ENCODE measurements at regions not wholly inside any gene's neighbourhood (a gene's known extent, or its start where the extent isn't known, plus 50 kb on each side); places are given as distances from the start of the nearest gene placed in this dataset.
"Not testable (repeated sequence)": the region's sequence is repeated elsewhere in the genome, so short reads cannot be mapped to it uniquely, and the experiment has no call there.

DNA sequence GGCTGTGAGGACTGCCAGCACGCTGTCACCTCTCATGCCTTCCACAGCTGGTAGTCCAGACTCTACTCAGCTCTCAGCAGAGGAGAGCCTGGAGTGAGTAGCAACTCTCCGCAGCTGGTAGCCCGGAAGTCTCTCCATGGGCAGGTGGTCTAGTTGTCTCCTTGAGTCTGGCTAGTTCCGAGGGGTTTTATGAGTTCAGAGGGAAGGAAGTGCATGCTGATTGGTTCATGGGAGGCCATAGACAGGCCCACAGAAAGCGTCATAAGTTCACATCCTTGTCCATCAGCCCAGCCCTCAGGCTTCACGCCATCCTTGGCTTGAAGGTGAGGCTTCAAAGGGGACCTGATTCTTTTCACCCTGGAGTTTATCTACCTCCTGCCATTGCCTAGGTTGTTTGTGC, 2662.4 kb upstream of the PCDH20 start:
- DNase-seq (ENCODE audit: low spot score) = no peak

DNA sequence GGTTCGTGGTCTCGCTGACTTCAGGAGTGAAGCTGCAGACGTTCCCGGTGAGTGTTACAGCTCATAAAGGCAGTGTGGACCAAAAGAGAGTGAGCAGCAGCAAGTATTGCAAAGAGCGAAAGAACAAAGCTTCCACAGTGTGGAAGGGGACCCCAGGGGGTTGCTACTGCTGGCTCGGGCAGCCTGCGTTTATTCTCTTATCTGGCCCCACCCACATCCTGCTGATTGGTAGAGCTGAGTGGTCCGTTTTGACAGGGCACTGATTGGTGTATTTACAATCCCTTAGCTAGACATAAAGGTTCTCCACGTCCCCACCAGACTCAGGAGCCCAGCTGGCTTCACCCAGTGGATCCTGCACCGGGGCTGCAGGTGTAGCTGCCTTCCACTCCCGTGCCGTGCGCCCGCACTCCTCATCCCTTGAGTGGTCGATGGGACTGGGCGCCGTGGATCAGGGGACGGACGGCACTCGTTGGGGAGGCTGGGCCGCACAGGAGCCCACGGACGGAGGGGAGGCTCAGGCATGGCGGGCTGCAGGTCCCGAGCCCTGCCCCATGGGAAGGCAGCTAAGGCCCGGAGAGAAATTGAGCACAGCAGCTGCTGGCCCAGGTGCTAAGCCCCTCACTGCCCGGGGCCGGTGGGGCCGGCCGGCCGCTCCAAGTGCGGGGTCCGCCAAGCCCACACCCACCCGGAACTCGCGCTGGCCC, 2661.6 kb upstream of the PCDH20 start:
- not testable (repeated sequence) for DNase-seq (ENCODE audit: low spot score)

DNA sequence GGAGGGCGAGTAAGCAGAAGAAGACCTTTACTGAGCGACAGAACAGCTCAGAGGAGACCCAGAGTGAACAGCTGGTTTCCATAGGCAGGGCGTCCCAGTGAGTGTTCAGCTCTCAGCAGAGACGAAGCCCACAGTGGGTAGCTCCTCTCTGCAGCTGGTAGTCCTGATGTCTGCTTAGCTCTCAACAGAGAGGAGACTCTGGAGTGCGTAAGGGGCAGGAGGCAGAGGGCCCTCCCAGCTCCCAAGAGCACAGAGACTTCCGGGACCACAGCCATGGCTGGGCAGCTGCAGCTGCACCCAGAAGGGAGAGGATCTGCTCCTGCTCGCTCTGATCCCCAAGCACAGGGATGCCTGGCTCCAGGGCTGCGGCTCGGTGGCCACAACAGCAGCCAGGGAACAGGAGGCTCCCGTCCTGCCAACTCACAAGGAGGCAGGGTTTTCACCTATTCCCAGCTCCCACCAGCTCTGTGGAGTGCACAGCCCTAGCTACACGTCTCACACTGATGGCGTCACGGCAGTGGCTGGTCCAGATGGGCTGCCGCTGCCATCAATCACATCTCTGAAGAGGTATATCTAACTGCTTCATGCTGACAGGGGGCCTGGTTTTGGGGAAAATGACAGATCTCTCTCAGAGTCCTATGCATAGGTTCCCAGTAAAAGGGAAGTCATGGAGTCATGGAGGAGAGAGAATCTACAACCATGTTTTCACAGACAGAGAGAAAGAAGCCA, 2660.1 kb upstream of the PCDH20 start:
- DNase-seq (ENCODE audit: low spot score) = no peak

DNA sequence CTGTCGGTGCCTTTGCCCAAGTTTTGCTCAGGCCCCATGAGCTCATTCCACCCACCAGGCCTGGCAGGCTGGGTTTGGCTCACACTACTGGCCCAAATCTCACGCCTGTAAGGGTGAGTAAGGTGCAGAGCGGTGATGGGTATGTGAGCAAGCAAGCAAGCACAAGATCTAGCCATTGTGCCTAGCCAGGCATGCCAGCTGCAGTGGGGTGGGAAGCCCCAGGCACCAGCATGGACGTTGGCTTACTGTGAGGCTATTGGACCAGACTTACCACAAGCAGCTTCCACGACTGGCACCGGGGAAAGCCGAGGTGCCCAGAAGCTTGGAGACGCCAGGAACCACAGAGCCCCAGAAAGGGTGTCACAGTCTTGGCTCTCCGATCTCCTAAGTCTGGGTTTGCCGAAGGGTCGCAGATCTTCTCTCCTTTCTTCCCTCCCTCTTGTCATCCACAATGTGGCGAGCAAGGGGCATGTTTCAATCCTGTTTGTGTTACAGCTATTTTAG, 2659.4 kb upstream of the PCDH20 start:
- DNase-seq (ENCODE audit: low spot score) = no peak

DNA sequence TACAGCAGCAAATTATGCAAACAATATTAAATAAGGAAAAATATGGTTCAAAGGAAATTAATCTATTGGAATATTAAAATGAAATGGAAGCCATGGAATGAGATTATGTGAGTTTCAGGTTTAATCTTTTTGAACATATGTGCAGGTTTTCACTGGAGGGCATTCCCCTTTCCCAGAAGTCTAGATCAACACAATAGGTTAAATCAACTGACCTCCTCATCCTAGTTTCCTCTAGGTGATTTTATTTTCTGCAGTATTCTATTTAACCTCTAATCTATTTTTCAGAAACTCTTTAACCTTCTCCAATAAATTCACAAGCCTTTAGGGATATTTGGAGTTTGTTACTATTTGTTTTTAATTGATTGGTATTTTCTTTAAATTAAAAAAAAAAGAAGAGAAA, 2657.6 kb upstream of the PCDH20 start:
- no peak for DNase-seq (ENCODE audit: low spot score)

DNA sequence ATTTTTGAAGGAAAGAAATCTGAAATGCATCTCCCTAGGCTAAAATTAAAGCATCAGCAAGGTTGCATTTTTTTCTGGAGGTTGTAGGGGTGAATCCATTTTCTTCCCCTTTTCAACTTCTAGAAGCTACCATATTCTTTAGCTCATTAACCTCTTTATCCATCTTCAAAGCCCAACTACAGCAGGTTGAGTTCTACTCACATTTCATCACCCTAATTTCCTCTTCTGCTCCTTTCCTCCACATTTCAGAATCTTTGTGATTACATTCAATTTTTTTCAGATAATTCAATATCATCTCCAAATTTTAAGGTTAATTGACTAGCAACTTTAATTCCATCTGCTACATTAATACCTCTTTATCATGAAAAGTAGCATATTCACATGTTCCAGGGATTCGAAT, 2655.7 kb upstream of the PCDH20 start:
- no peak for DNase-seq (ENCODE audit: low spot score)

DNA sequence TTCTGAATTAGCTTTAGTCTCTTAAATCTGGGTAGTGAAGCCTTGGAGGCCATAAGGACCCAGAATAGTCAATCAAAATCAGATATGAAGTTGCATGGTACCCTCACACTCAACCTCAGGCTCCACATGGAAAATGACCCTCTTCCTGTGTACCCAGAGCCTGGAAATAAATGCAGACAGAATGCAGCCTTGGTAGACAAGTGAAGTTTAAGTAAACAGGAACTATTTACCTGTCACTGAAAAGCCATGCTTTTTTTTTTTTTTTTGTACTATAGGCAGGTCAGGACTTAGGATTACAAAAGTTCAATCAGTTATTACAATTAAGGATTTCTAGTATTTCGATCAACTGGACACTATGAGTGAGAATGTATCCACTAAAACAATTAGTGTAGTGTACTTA, 2654.2 kb upstream of the PCDH20 start:
- DNase-seq (ENCODE audit: low spot score) = no peak

DNA sequence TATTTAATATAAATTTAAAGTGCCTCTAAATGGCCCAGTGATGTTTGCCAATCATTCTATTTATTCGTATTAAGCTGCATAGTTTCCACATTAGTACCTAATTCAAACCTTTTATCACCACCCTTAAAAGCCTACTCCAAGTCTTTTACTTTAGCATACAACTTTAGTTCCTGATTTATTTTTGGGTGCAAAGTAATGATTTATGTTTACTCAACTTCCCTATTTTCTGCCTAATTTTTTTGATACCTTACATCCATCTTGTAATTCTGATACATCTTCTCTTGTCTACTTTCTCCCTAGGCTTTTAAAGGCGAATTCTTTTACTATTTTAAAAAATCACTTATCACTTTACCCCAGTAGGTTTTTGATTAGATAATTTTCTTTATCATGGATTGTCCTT, 2651.1 kb upstream of the PCDH20 start:
- DNase-seq (ENCODE audit: low spot score) = no peak

DNA sequence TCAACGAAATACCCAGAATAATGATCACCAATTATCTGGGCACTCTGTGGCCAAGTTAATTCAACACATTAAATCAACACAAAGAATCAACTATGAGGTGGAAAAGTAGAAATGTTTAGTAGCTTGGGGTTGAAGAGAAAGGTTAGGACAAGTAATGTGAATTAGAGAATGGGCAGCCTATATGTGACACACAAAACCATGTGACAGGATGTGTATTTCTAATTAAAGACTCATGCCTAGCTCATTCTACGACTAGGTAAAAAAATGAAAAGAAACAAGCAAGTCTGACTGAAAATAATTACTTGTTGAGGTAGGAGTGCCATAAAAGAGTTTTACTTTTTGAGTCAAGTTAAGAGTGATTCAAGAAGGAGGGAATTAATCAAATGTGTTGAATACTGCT, 2646.0 kb upstream of the PCDH20 start:
- DNase-seq (ENCODE audit: low spot score) = no peak

DNA sequence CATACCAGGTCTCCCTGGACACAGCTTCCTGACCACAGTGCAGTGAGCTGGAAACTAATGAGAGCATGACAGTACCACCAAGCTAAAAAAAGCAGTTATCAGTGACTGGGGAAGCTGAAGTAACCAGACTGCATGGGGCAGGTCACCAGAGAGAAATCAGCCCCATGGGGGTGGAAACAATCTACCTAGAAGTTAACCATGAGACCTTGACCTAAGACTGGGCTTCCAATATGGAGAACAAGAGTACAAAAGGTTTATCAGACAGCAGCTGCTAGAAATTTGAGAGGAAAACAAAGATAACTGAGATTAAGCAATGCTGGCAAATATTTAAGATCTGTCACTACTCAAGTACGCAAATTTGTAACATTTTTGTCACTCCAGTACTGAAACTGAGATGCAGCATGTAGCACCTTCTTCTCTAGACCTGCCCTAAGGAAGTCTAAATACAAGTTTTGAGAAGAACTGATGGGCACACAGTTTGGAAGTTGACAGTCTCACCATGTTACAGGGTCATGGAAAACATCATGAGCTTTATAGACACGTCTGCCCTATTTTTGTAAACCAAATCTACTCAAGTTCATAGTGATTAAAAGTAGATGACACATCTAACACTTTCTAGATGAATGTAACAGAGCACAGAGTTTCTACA, 2641.8 kb upstream of the PCDH20 start:
- DNase-seq (ENCODE audit: low spot score) = no peak

DNA sequence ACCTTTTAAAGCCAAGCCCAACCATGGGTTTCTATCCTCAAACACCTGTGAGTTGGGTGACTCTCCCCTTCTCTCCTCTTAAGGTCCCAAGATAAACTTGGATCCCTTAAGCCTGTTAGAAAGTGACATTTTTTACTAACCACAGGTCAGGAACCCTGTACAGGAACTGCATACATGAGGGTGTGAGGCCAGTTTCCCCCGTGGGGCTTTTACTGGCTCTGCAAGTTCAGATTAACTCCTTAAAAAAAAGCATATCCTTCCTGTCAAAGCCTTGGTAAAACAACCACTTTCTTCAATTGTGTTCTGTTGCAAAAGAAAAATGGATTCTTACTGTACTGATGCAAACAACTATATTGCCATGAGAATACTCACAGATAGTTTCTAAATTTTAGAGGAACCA, 2638.7 kb upstream of the PCDH20 start:
- no peak for DNase-seq (ENCODE audit: low spot score)

DNA sequence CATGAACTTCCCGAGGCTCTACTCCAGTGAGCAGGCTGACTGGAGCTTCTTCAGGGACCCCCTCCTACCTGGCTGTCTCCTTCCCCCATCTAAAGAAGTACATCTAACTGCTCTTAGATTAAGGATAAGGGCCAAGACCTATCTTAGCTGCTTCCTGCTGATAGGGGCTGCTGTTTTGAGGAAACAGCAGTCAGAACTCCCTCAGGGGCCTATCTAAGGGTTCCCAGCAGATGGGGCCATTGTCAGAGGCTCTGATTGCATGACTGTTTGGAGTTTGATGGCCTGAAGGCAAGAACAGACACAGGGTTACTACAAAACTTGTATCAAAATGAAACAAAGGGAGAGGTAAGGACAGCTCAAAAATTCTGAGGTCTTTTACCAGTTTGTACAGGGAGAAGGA, 2636.9 kb upstream of the PCDH20 start:
- DNase-seq (ENCODE audit: low spot score) = no peak

DNA sequence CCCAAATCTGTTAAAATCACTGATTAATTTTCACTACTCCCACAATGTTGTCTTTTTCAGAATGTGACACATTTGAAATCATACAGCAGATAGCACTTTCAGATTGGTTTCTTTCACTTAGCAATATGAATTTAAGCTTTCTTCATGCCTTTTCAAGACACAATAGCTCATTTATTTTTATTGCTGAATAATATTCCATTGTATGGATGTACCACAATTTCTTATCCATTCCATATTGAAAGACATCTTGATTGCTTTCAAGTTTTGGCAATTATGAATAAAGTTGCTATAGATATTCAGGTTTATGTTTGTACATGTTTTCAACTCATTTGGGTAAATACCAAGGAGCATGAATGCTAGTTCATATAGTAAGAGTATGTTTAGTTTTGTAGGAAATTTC, 2635.6 kb upstream of the PCDH20 start:
- DNase-seq (ENCODE audit: low spot score) = no peak

DNA sequence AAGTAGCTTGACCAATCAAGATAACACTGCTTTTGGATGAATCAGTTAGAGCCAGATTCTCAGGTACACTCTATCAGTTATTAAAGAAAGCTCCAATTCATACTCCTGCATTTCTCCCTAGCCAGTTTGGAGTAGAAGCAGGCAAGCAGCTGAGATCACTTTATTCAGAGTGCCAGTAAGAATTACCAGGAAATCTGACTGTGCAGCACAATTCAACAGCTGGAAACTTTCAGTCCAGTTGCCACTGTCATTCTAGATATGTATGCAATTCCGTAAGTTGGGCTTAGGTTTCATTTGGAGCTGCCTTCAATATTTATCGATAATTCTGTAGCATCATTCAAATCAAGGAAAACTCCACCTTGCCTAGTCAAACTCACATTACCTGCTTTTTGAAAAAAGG, 2625.6 kb upstream of the PCDH20 start:
- no peak for DNase-seq (ENCODE audit: low spot score)

DNA sequence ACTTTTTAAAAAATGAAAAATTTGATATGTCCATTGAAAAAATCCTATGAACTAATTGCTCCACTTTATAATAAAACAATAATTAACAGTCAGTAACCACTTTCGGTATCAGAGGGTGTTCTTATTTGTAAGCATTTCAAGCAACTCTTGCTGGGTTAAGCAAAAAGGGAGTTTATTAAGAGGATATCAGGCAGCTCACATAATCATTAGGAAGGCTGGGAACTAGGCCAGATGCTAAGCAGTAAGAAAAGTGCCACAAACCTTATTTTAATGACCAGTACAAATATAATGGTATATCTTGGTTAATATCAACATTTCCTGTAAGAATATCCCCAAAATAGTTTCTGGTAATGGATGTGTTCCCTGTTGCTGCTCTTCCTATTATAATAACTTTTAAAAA, 2618.3 kb upstream of the PCDH20 start:
- no peak for DNase-seq (ENCODE audit: low spot score)

DNA sequence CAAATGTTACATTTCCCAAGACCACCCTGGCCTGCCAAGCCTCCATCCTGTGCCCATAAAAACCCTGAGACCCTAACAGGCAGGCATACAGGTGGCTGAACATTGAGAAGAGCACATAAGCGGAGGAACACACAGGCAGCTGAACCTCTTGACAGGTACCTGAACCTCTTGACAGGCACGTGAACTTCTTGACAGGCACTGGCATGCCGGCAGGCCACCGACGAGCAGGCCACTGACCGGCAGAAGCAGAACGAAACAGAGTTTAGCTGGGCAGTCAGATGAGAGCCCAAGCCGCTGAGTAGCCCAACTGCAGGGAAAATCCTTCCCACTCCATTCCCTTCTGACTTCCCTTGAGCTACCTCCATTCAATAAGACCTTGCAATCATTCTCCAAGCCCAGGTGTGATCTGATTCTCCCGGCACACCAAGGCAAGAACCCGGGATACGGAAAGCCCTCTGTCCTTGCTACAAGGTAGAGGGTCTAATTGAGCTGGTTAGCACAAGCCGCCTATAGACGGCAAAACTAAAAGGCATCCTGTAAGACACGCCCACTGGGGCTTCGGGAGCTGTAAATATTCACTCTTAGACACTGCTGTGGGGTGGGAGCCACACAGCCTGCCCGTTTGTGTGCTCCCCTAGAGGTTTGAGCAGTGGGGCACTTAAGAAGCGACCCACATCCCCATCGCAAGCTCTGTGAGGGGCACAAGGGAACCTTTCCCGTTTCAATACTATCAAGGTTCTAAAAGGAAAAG, 2613.9 kb upstream of the PCDH20 start:
- no peak for DNase-seq (ENCODE audit: low spot score)

DNA sequence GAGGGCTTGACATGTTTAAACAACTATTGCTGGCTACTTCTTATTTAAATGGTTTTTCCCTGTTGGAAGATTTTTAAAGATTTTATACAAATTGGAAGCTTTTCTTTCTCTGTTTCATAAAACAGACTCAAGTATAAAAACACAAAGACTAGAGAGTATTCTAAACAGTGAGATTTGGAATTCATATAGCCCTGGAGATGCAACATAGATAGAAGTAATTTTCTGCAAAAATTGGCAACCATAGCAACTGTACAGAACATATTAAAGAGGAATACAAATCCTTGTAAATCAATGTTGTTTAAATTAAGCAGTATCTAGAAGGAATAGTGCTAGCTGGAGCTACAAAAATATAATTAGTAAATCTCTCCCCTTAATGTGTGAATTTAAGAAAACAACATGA, 2612.9 kb upstream of the PCDH20 start:
- no peak for DNase-seq (ENCODE audit: low spot score)

DNA sequence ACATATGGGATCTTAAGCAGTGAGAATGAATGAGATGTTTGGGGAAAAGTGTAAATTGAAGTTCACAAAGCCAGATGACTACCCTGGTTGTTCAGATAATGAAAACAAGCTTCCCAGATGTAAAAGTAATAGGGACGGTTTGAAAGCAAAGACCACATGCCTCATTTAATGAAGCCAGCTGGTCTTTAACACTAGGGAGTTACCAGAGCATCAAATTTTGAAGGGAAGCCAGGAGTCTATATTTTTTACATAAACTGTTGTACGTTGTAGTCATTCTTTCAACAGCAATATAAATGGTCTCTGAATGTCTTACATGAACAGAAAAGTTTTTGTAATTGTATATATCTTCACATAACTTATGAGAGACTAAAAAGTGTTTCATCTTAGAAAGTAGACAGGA, 2604.5 kb upstream of the PCDH20 start:
- no peak for DNase-seq (ENCODE audit: low spot score)

DNA sequence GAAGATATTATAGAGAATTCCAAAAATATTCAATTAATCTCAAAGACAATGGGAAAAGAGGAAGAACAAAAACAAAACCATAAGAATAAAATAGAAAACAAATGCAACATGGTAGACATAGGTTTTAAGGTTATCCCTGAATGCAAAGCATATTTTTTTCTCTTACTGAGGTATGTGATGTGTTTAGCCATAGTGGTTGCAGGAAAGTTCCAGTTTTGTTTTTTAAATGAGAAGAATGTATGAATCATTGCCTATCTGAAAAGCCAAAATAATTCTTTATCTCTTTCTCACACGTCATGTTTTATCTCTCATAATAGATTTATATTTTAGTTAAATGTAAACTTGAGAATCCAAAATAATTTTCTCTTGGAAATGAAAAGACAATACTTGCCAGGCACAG, 2591.7 kb upstream of the PCDH20 start:
- DNase-seq (ENCODE audit: low spot score) = no peak

DNA sequence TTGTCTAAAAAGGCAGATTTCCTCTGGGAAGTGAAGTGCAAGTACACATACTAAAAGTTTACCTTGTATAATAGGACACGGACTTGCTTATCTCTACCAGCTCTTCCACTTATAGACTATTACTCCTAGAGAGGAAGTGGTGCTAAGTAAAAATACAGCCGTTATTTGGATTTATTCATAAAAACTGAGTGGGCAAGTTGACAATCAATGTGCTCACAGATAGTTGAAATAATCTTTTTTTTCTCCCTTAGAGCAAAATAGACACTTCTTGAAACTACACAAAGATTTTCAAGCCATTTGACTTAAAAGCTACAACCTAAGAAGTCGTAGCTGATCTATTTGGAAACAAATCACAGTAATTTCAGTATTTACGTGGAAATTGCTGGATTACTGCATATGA, 2584.7 kb upstream of the PCDH20 start:
- DNase-seq (ENCODE audit: low spot score) = no peak

DNA sequence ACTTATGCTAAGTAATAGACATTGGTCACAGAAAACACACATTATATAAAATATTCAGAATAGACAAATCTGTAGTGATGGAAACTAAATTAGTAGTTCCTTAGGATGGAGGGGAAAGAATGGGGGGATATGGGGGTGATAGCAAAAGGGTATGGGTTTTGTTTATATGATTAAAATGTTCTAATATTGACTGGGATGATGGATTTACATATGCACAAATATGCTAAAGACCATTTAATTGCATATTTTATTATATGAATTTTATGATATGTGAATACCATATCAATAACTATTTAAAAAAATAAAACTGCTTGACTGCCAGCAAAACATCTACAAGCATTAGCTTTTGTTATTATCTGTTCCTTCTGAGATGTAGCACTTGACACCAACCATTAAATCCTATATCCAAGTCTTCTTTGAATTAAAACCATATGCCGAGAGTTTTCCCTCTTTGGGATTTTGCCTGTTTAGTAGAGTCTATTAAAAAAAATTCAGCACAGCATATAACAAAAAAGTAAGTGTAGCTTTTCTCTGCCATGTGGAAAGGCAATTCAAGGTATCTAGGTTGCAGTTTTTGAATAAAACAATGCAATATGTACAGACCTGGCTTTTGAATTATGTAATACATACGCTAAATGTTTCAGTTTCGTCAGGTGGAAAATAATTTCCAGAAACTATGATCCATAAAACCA, 2584.1 kb upstream of the PCDH20 start:
- DNase-seq (ENCODE audit: low spot score) = no peak

DNA sequence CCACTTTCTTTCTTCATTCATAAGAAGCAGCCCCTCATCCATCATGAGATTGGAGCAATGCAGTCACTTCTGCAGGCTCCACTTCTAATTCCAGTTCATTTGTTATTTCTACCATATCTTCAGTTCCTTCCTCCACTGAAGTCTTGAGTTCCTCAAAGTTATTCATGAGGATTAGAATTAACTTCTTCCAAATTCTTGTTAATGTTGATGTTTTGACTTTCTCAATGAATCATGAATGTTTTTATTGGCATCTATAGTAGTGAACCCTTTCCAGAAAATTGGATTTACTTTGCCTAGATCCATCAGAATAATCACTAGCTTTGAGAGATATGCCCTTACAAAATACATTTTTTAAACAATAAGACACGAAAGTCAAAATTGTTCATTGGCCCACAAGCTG, 2567.7 kb upstream of the PCDH20 start:
- DNase-seq (ENCODE audit: low spot score) = no peak
